Fibroblast of skin of back (primary cell): ENCODE measurements at regions not wholly inside any gene's neighbourhood (a gene's known extent, or its start where the extent isn't known, plus 50 kb on each side); places are given as distances from the start of the nearest gene placed in this dataset.
"Not testable (repeated sequence)": the region's sequence is repeated elsewhere in the genome, so short reads cannot be mapped to it uniquely, and the experiment has no call there.

Experiments used
- DNase-seq: peaks from one replicate; pipeline ENCODE4 v3.0.0-alpha.2; 2013

GRCh38 chr13:81334481-81334880, 993.6 kb upstream of the SPRY2 start:
- no peak for DNase-seq

GRCh38 chr13:81326913-81327312, 986.0 kb upstream of the SPRY2 start:
- no peak for DNase-seq

GRCh38 chr13:81320516-81320915, 979.6 kb upstream of the SPRY2 start:
- DNase-seq: no peak

- no peak for DNase-seq
Measured at GRCh38 chr13:81319351-81319750, 978.4 kb upstream of the SPRY2 start.

- DNase-seq: no peak
Measured at GRCh38 chr13:81318231-81319019, 977.5 kb upstream of the SPRY2 start.

- no peak for DNase-seq
Measured at GRCh38 chr13:81314461-81314860, 973.5 kb upstream of the SPRY2 start.

GRCh38 chr13:81305928-81306327, 965.0 kb upstream of the SPRY2 start:
- DNase-seq: no peak

GRCh38 chr13:81304121-81304659, 963.3 kb upstream of the SPRY2 start:
- DNase-seq: no peak

- DNase-seq: no peak
Measured at GRCh38 chr13:81302677-81303076, 961.8 kb upstream of the SPRY2 start.

- no peak for DNase-seq
Measured at GRCh38 chr13:81302125-81302524, 961.2 kb upstream of the SPRY2 start.

GRCh38 chr13:81295177-81295576, 954.3 kb upstream of the SPRY2 start:
- no peak for DNase-seq

- DNase-seq: no peak
Measured at GRCh38 chr13:81293594-81294164, 952.8 kb upstream of the SPRY2 start.

- DNase-seq: no peak
Measured at GRCh38 chr13:81283561-81283960, 942.6 kb upstream of the SPRY2 start.

GRCh38 chr13:81283062-81283461, 942.1 kb upstream of the SPRY2 start:
- DNase-seq: no peak

- DNase-seq: no peak
Measured at GRCh38 chr13:81275666-81276258, 934.8 kb upstream of the SPRY2 start.

GRCh38 chr13:81247711-81248110, 906.8 kb upstream of the SPRY2 start:
- no peak for DNase-seq

GRCh38 chr13:81246556-81246955, 905.6 kb upstream of the SPRY2 start:
- DNase-seq: no peak

- DNase-seq: no peak
Measured at GRCh38 chr13:81244011-81244410, 903.1 kb upstream of the SPRY2 start.

- DNase-seq: no peak
Measured at GRCh38 chr13:81230386-81230785, 889.5 kb upstream of the SPRY2 start.

- not testable (repeated sequence) for DNase-seq
Measured at GRCh38 chr13:81226830-81227229, 885.9 kb upstream of the SPRY2 start.

- DNase-seq: no peak
Measured at GRCh38 chr13:81224209-81224833, 883.4 kb upstream of the SPRY2 start.

- DNase-seq: no peak
Measured at GRCh38 chr13:81223778-81224177, 882.9 kb upstream of the SPRY2 start.

GRCh38 chr13:81211713-81212112, 870.8 kb upstream of the SPRY2 start:
- no peak for DNase-seq
